ENCODE measurements at regions not wholly inside any gene's neighbourhood (a gene's known extent, or its start where the extent isn't known, plus 50 kb on each side); places are given as distances from the start of the nearest gene placed in this dataset.
A peak's percentile ranks its signal among the peaks of the same experiment; 100 is the strongest.

- CTCF ChIA-PET: no interaction called here
- H2BK20ac ChIP-seq (ENCODE audit: low read depth, low read length): peak overlapping the region; percentile 46; the same call in 1 of the 2 replicates
- peaks cover 26% of the 10 kb centered on the region for H3K4me1 ChIP-seq (ENCODE audit: control insufficient read depth, insufficient read depth, low read length)
- peak overlapping the region; percentile 83 for H2AK5ac ChIP-seq (ENCODE audit: low read depth, low read length)
- no peak overlapping the region for H3K4me3 ChIP-seq (ENCODE audit: insufficient read depth, low read depth, low read length)
- H4K5ac ChIP-seq (ENCODE audit: low read depth, low read length): no peak overlapping the region
- 0 out of 2 replicates have a peak overlapping the region, but pooled peaks have one; percentile 31 for H3K14ac ChIP-seq (replicated peaks; ENCODE audit: low read depth, low read length)
- H3K4ac ChIP-seq (ENCODE audit: low read depth, low read length): peak overlapping the region; percentile 86
- H2BK5ac ChIP-seq (ENCODE audit: low read depth, low read length, poor library complexity, severe bottlenecking): peak overlapping the region; percentile 56
- no peak overlapping the region for H3K23ac ChIP-seq (ENCODE audit: low read depth, low read length)
- 0 out of 2 replicates have a peak overlapping the region, but pooled peaks have one; percentile 2 for H3K4me2 ChIP-seq (ENCODE audit: low read depth, low read length)
- H3K18ac ChIP-seq (ENCODE audit: low read depth, low read length): peak overlapping the region; percentile 2; the same call in 1 of the 2 replicates
- H2AK9ac ChIP-seq (replicated peaks; ENCODE audit: low read depth, low read length, poor library complexity): peak overlapping the region; percentile 74
- H3K27me3 ChIP-seq (ENCODE audit: control insufficient read depth, insufficient read depth, low read length): peaks cover under 1% of the 10 kb centered on the region; the same call in 1 of the 2 replicates
- peaks cover 0 to 10% of the 10 kb centered on the region in 2 experiments; a peak in 1 of 4 replicates for H3K79me1 ChIP-seq (ENCODE audit: low read depth in 1 of 2, low read length in 2 of 2)
- 34% methylated on average over 6 of the region's 28 CpGs; no CpG with 5 or more reads in 1 of the 2 experiments for WGBS, 2 experiments (ENCODE audit: extremely low coverage in 2 of 2, insufficient read length in 1 of 2)
- no peaks in the 10 kb centered on the region for H3K9me3 ChIP-seq (ENCODE audit: control insufficient read depth, insufficient read depth, low read length)
- peak overlapping the region; percentile 76 for H4K91ac ChIP-seq (ENCODE audit: insufficient read depth, low read depth, low read length)
- H3K9ac ChIP-seq (ENCODE audit: low read depth, low read length): no peak overlapping the region
- peaks cover 27% of the 10 kb centered on the region for H3K36me3 ChIP-seq (ENCODE audit: control insufficient read depth, insufficient read depth, low read length)
- dilution Hi-C loops (cut with HindIII; ENCODE audit: low sequenced_read_pairs, unreplicated experiment) (no loop called here), in situ Hi-C loops (cut with MboI; ENCODE audit: low sequenced_read_pairs) (no loop called here), intact Hi-C loops (cut with micrococcal nuclease) (loop anchor here (10.0 kb wide), 1 partner anchor 162 kb away; no protein-coding TSS in a partner anchor)
- peak overlapping the region; percentile 32 to 56 for H4K8ac ChIP-seq (ENCODE audit: low read depth in 2 of 2, low read length in 2 of 2)
- peak; percentile 98 for DNase-seq
- H3K56ac ChIP-seq (ENCODE audit: extremely low read depth, insufficient read depth, low read length): no peak overlapping the region
- peak overlapping the region; percentile 85 for H2AFZ ChIP-seq (replicated peaks; ENCODE audit: low read length, poor library complexity)
- peak overlapping the region; percentile 42 for H3K27ac ChIP-seq (ENCODE audit: insufficient read depth, low read length)
- peaks cover 17% of the 10 kb centered on the region for H4K20me1 ChIP-seq (ENCODE audit: insufficient read depth, low read length)
- H3K9me1 ChIP-seq (ENCODE audit: insufficient read depth, low read length): peaks cover 14% of the 10 kb centered on the region; the same call in 1 of the 2 replicates
- no TSS peak for BruUV-seq (replicated peaks)
- ATAC-seq (ENCODE audit: low read depth): peak; percentile 86
- H2BK15ac ChIP-seq (ENCODE audit: low read depth, low read length): peak overlapping the region; percentile 61; the same call in 2 of the 3 replicates
- peak overlapping the region; percentile 80 for H2BK120ac ChIP-seq (ENCODE audit: low read depth, low read length)
- POLR2A ChIA-PET (ENCODE audit: unreplicated experiment): no interaction called here
- peak; percentile 78 for TF ChIP-seq MAZ (IDR thresholded peaks at IDR 0.05; ENCODE audit: borderline replicate concordance, low read depth, low read length)
- peak; percentile 99 for TF ChIP-seq FOS (IDR thresholded peaks at IDR 0.05; ENCODE audit: low read depth, low read length)
- peak; percentile 40 for TF ChIP-seq USF2 (IDR thresholded peaks at IDR 0.05; ENCODE audit: low read depth, low read length)
- no peak for TF ChIP-seq POLR2A (IDR thresholded peaks at IDR 0.05; ENCODE audit: low read depth, low read length)
- TF ChIP-seq, protein P1, sequence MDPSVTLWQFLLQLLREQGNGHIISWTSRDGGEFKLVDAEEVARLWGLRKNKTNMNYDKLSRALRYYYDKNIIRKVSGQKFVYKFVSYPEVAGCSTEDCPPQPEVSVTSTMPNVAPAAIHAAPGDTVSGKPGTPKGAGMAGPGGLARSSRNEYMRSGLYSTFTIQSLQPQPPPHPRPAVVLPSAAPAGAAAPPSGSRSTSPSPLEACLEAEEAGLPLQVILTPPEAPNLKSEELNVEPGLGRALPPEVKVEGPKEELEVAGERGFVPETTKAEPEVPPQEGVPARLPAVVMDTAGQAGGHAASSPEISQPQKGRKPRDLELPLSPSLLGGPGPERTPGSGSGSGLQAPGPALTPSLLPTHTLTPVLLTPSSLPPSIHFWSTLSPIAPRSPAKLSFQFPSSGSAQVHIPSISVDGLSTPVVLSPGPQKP (IDR thresholded peaks at IDR 0.05; ENCODE audit: borderline replicate concordance, low read depth, low read length): no peak
- TF ChIP-seq RCOR1 (IDR thresholded peaks at IDR 0.05; ENCODE audit: insufficient replicate concordance, low read length): no peak
- TF ChIP-seq BHLHE40 (IDR thresholded peaks at IDR 0.05; ENCODE audit: low read depth, low read length): peak; percentile 87
- TF ChIP-seq, protein P2, sequence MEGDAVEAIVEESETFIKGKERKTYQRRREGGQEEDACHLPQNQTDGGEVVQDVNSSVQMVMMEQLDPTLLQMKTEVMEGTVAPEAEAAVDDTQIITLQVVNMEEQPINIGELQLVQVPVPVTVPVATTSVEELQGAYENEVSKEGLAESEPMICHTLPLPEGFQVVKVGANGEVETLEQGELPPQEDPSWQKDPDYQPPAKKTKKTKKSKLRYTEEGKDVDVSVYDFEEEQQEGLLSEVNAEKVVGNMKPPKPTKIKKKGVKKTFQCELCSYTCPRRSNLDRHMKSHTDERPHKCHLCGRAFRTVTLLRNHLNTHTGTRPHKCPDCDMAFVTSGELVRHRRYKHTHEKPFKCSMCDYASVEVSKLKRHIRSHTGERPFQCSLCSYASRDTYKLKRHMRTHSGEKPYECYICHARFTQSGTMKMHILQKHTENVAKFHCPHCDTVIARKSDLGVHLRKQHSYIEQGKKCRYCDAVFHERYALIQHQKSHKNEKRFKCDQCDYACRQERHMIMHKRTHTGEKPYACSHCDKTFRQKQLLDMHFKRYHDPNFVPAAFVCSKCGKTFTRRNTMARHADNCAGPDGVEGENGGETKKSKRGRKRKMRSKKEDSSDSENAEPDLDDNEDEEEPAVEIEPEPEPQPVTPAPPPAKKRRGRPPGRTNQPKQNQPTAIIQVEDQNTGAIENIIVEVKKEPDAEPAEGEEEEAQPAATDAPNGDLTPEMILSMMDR (conservative IDR thresholded peaks at IDR 0.05; ENCODE audit: low read depth, low read length): 0 out of 2 replicates have a peak, but pooled peaks have one; percentile 2
- TF ChIP-seq SMC3 (IDR thresholded peaks at IDR 0.05; ENCODE audit: low read depth, low read length): peak; percentile 40
- TF ChIP-seq RAD21 (IDR thresholded peaks at IDR 0.05; ENCODE audit: low read length): peak; percentile 47
- TF ChIP-seq MXI1 (IDR thresholded peaks at IDR 0.05; ENCODE audit: borderline replicate concordance, low read depth, low read length): no peak
- TF ChIP-seq CEBPB (IDR thresholded peaks at IDR 0.05; ENCODE audit: low read depth, low read length): peak; percentile 61
- TF ChIP-seq RFX5 (IDR thresholded peaks at IDR 0.05; ENCODE audit: low read depth, low read length): no peak
- TF ChIP-seq CHD1 (IDR thresholded peaks at IDR 0.05; ENCODE audit: low read depth, low read length): no peak
- TF ChIP-seq MAFK (IDR thresholded peaks at IDR 0.05; ENCODE audit: low read depth, low read length): no peak
Measured at GRCh38 chr14:101072945-101073597, 169.5 kb upstream of the RTL1 start.
